Astrocyte of the cerebellum (primary cell): ENCODE measurements at regions not wholly inside any gene's neighbourhood (a gene's known extent, or its start where the extent isn't known, plus 50 kb on each side); places are given as distances from the start of the nearest gene placed in this dataset.

Experiments
- DNase-seq: peaks from one replicate; pipeline ENCODE4 v3.0.0-alpha.2; 2011; ENCODE audit warnings: low read depth
- H3K4me3 ChIP-seq: 2 replicates; pipeline ENCODE4 v1.5.1; 2011; ENCODE audit warnings: mild to moderate bottlenecking, low read depth, low read length, moderate library complexity
- in situ Hi-C: cut with HindIII; loops from 2 replicates; pipeline ENCODE4 v1.10.0; 2017; ENCODE audit warnings: low sequenced_read_pairs
- TF ChIP-seq, protein P1 (sequence below): IDR thresholded peaks from 2 replicates; pipeline ENCODE4 v1.5.1; 2012; ENCODE audit warnings: low read length, low read depth, moderate library complexity, mild to moderate bottlenecking; ENCODE audit errors: missing control alignments

GRCh38 chr14:39726563-39726962, 294.3 kb upstream of the FBXO33 start:
- in situ Hi-C loops, result no loop called here
- TF ChIP-seq, protein P1, sequence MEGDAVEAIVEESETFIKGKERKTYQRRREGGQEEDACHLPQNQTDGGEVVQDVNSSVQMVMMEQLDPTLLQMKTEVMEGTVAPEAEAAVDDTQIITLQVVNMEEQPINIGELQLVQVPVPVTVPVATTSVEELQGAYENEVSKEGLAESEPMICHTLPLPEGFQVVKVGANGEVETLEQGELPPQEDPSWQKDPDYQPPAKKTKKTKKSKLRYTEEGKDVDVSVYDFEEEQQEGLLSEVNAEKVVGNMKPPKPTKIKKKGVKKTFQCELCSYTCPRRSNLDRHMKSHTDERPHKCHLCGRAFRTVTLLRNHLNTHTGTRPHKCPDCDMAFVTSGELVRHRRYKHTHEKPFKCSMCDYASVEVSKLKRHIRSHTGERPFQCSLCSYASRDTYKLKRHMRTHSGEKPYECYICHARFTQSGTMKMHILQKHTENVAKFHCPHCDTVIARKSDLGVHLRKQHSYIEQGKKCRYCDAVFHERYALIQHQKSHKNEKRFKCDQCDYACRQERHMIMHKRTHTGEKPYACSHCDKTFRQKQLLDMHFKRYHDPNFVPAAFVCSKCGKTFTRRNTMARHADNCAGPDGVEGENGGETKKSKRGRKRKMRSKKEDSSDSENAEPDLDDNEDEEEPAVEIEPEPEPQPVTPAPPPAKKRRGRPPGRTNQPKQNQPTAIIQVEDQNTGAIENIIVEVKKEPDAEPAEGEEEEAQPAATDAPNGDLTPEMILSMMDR, result no peak
- no peak for DNase-seq
- H3K4me3 ChIP-seq, result no peak overlapping the region

DNA sequence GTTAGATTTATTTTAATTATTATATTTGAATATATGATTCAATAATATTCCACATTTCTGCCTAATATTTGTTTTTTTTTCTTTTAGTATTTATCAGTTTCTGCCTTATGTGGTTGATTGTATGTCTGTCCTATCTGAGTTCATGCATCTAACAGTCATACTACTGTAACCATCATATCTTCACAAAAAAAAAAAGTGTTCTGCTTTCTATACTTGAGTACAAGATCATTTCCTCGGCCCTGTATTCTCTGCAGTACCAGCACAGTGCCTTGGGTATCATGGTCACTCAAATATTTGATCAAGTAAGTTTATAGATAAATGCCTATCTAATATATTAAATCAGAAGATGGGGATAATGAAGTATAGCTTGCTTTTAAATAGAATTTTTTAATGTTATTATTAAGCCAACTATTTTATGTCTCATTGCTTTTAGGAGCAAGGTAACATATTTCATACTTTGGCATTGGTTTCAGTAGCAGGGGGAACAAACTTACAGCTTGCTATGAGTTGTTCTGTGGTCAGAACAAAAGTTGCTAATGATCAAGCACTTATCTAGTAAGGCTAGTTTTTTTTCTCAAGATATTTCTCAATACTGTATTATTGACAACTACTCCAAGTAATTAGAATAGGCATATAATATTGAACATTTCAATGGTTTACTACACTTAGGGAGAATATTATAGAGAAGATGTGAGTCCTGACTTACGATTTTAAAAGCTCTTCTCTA, 290.5 kb upstream of the FBXO33 start:
- DNase-seq, result no peak
- TF ChIP-seq, protein P1, result no peak
- in situ Hi-C loops, result no loop called here
- H3K4me3 ChIP-seq, result no peak overlapping the region

DNA sequence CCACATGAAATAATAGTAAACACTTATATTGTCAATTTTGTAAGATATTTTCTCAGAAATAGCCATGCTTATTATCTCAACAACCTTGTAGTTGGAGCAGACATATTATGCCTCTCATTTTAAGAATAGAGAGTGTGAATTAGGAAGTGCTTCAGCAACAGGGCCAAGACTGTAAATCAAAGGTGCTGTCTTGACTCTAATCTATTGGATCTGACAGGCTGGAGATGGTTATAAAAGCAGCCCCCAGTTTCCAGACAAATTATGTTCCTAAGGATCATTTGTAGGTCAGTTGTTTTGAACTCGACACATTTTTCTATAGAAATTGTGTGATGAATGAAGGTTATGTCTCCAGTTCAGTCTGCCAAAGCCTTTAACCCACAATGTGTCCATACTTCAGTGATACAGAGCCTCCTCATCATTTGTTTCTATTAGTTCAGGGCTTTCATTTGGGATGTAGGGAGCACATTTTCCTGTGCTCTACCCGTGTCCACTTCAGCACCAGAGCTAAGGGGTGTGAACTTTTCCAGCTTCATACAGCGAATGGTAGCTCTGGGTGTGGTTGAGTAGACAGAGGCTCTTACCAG, 284.8 kb upstream of the FBXO33 start:
- no peak overlapping the region for H3K4me3 ChIP-seq
- TF ChIP-seq, protein P1, result no peak
- DNase-seq, result no peak
- in situ Hi-C loops, result no loop called here

DNA sequence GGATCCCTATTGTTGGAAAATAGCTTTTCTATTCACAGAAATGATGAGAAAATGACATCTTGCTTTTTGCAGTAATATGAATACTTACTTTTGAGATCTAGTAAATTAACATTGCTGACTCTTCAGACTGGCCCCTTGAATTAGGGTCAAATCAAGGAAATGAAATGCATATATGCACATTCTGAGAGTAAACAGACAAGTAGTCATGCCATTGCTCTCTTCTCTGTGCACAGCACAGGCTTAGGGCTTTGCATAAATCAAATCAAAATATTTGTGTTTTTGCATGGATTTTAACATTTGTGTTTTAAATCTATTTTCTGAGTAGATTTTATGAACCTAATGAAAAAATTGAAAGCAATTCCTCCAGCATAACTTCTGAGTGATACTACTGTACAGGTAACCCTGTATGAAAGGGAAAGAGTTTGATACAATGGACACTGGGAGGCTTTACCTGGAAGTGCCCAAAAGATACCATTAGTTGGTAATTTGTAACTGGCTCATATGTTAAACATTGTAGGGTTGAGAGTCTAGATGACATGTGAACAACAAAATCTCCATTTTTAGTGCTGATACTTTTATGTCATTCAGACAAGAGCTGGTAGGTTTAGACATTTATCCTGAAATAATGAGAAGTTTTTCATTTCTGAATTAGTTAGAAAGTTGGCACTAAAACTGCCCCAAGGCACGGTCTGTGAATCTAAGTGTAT, 280.2 kb upstream of the FBXO33 start:
- TF ChIP-seq, protein P1, result no peak
- DNase-seq, result no peak
- in situ Hi-C loops, result no loop called here
- no peak overlapping the region for H3K4me3 ChIP-seq

DNA sequence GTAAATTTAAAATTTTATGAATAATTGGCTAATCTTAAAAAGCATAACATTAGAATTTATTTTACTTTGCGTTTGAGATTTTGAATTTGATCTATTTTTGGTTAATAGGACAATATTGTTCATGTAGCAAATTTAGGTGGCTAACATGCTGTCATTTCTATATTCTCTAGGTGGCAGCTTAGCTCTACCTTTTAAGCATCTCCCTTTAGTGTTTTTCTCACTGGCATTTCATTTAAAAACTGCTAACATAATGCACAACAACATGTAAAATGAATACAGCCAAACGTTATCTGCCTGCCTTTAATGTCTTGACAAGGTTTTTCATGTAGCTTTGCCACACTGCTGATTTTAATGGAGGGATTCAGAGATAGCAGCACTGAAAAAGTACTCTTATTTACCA, 272.4 kb upstream of the FBXO33 start:
- in situ Hi-C loops, result no loop called here
- TF ChIP-seq, protein P1, result no peak
- no peak overlapping the region for H3K4me3 ChIP-seq
- no peak for DNase-seq

GRCh38 chr14:39694341-39694740, 262.1 kb upstream of the FBXO33 start:
- no peak for DNase-seq
- H3K4me3 ChIP-seq, result no peak overlapping the region
- TF ChIP-seq, protein P1, result no peak
- in situ Hi-C loops, result no loop called here
